SH-SY5Y (cell line): ENCODE measurements at regions not wholly inside any gene's neighbourhood (a gene's known extent, or its start where the extent isn't known, plus 50 kb on each side); places are given as distances from the start of the nearest gene placed in this dataset.

ENCODE experiments used
- GATA2 ChIP-seq: IDR thresholded peaks from 2 replicates; pipeline ENCODE4 v1.6.1; 2011; ENCODE audit warnings: mild to moderate bottlenecking, low read depth, low read length
- GATA3 ChIP-seq: IDR thresholded peaks from 2 replicates; pipeline ENCODE4 v1.6.1; 2011; ENCODE audit warnings: low read depth, mild to moderate bottlenecking, low read length, moderate library complexity

DNA sequence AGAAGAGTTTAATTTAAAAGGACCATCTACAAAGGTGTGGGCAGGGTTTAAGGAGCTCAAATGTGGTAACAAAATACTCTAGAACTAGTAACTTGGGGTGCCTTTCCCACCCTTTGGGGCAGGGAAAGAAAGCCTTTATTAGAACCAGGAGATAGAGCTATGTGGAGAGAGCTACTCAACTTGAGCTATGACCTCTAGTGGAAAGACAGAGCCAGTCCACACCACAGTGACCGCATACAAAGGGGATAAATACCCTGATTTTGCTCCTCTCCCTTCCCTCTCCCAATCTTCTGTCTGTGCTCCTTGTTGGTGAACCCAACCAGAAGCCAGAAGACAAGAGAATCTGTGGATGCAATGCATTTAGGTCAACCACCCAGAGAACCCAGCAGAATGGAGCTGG lies 54.4 kb upstream of the JAK1 start:
- TF ChIP-seq GATA2 (no peak), GATA3 (no peak)

DNA sequence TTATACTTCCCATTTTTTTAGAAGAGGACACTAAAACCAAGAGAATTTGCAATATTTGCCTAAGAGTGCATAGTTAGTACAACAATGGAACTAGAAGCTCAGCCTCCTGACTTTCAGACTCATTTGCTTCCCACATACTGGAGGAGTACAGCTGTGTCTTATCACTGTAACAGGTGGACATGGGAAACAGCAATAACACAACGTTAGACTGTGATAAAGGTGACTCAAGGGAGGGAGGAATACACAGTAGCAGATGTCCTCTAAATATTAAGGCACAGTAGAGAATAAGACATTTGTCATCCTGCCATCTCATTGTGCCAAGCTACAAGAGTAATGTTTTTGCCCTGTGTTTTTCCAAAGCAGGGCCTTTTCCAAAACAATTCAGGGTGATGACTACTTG lies 55.4 kb upstream of the JAK1 start:
- TF ChIP-seq GATA3, result no peak
- no peak for TF ChIP-seq GATA2

DNA sequence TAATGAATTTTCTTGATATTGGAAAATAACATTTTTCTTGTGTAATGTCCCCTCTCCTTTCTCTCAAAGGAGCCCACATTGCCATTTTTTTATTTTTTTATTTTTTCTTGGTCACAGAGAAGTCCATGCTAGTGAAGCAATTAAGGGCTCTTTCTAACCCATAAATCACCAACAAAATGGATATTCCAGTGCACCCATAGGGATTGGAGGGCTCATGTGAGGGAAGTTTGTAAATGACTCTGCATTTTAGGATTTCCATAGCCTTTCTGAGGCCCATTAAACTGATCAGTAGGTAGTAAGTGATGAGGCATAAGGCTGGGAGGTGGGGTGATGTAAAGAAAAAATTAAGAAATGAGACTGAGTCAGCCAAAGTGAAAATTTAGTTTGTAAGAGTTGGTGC lies 55.9 kb upstream of the JAK1 start:
- no peak for TF ChIP-seq GATA2
- TF ChIP-seq GATA3, result no peak

DNA sequence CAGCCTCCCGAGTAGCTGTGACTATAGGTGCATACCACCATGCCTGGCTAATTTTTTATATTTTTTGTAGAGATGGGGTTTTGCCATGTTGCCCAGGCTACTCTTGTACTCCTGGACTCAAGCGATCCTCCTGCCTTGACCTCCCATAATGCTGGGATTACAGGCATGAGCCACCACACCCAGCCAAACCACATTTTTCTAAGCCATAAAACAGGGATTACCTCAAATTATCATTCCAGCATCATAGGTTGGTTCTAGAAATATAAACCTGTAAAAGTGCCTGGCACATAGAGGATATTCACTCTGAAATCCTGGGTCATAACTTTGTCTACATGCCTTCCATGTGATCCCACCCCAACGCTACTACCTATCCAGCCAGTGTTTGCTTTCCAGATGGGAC lies 59.4 kb upstream of the JAK1 start:
- TF ChIP-seq GATA2 (no peak), GATA3 (no peak)

DNA sequence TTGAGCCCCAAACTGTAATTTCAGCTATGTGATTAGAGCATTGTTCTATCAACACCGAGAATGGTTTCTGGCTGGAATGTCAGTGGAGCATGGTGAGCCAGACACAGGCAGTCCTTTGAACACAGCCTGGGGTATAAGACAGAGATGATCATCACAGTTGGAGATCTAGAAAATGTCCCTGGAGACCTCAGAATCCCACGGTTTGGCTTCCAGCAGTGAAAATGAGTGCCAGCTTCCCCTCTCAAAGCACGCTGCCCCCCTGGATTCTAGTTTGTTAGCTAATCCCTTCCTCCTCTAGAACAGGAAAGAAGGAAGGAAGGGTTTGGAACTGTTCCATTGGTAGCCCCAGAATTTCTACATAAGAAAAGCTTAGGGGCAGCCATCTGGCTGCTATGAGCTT lies 59.9 kb upstream of the JAK1 start:
- TF ChIP-seq GATA2 (no peak), GATA3 (no peak)

DNA sequence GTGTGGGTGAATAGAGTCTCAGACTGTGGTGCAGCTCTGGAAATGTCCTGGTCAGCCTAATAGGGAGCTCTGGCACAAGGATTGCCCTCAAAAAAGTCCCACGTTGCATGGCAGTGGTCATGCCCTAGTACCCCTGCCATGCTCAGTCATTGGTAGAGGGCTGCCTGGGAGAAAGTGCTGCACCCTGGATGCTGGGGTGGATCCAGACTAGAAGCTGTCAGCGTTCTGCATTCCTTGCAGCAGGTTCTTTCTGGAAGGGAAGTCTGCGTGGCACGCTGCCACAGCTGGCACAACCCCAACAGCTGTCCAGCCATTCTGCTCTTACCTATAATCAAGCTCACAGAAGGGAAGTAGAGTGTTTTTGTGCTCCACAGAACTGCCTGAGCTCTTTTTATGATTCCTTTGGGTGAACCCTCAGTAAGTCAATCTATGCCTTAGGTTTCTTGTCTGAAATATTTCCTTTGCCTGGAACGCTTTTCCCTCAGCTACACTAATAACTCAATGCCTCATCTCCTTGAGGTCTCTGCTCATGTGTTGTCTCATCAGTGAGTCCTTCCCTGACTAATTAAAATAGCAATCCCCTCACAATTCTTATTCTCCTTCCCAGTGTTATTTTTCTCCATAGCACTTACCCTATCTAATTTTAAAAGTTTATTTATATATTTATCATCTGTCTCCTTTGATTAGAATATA lies 61.5 kb upstream of the JAK1 start:
- TF ChIP-seq GATA3 (no peak), GATA2 (no peak)

DNA sequence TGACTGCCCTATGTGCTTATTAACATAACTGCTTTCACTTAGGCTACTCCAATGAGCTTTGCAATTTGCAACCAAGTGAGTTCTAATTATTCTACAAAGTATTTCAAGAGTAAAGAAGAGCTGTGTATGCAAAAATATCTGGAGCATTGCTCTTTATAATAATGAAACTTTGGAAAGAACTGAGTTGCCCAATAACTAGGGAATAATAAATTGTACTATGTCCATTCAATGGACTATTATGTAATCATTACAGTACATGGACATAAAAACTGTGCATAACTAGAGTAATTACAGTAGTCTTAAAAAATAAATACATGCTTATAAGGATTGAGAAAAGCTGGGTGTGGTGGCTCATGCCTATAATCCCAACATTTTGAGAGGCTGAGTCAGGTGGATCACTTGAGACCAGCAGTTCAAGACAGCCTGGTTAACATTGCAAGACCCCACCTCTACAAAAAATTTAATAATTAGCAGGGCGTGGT lies 70.3 kb upstream of the JAK1 start:
- no peak for TF ChIP-seq GATA3
- TF ChIP-seq GATA2, result no peak

DNA sequence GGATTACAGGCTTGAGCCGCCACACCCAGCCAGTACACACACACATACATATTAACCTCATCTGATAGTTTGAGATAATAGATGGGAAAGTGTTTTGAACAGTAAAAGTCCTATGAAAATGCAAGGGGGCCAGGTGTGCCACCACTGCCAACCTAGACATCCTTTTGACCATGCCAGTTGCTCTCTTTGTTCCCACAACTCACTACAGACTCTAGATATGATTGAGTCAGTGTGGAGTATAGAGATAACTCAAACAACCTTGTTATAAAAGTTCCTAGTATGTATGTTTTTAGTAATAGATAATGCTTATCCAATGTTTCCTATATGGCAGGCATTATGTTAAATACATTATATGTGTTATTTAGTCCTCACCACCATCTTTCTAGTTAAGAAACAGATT lies 72.7 kb upstream of the JAK1 start:
- no peak for TF ChIP-seq GATA3
- TF ChIP-seq GATA2, result no peak

DNA sequence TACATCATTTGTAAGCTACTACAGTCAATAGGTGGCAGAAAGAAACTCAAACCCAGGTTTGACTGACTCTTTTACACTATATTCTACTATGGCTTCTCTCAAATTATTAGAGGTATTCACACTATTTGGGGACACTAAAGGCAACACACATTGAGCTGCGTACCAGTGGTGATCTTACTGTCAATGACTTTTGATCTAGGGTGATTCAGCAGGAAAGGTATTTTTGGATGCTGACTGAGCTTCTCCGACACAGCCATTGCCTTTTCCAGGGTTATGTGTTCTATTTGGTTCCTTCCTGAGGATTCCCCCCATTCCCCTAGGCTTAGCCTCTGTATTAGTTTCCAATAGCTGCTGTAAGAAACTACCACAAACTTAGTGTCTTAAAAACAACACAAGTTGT lies 73.2 kb upstream of the JAK1 start:
- TF ChIP-seq GATA2, result no peak
- no peak for TF ChIP-seq GATA3

DNA sequence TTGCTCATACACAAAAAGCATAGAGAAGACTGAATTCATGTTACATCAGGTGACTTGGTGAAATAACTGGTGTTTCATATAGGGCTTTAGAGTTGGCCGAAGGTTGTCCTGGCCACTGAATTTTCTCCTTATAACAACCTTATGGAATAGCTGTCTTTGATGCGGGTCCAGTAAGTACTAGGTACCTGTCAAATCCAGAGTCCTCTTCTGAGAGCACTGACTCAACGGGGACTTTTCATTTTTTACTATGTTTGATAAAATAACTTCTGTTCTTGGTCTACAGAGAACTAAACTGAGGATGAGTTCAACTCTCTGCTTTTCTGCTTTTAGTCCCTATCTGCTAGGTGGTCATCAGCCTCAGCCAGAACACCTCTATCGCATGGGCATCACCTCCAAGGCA lies 76.1 kb upstream of the JAK1 start:
- no peak for TF ChIP-seq GATA3
- no peak for TF ChIP-seq GATA2

DNA sequence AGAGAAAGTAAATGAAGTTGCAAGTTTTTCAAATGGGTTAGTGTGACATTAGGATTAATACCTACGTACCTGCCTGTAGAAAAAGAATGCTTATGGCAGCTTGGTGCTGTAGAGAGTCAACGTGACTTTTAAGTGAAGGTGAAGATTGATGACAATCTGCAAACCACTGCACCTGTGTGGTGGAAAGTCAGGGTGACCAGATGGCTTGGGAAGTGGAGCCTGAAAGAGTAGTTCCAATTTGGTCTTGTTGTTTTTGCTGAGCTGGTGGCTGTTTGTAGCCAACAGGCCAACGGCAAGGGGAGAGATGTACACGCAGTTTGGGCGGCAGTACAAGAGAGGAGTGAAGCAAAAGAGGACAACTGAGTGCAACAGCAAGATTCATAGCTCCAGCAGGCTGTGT lies 78.1 kb upstream of the JAK1 start:
- TF ChIP-seq GATA3 (no peak), GATA2 (no peak)

DNA sequence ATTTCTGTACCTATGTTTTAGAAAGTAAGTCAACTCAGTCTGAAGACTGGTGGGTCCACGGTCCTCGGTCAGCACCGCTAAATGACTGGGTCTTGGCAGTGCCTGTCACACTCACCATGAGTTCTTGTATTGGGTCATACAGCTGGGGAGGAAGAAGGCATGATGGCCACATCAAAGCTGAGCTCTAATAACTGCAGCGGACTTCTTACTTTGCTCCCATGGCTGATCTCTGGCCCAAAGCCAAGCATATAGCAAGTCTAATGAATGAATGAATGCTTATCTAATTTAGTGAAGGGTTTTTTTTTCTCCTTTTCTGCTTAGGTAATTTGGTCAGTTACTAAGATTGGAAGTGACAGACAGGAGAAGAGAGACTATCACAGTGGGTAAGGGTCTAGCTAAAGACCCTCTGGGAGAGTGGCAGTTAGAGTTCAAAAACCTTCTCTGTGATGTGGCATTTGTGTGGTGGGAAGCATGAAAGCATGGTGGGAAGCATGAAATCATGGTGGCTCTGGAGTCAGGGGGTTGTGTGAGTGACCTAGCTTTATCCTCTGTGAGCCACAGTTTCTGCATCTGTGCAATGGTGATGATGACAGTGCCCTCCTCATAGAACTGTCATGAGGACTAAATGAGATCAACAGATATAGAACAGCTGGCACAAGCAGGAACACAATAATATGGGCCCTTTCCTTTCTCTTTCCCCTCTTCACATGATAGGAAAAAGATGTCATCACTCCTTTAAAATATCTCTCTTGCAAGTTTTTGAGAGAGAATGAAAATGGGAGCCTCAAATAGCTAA lies 78.9 kb upstream of the JAK1 start:
- TF ChIP-seq GATA3 (no peak), GATA2 (peak; percentile 16; the same call in 1 of the 2 replicates)

DNA sequence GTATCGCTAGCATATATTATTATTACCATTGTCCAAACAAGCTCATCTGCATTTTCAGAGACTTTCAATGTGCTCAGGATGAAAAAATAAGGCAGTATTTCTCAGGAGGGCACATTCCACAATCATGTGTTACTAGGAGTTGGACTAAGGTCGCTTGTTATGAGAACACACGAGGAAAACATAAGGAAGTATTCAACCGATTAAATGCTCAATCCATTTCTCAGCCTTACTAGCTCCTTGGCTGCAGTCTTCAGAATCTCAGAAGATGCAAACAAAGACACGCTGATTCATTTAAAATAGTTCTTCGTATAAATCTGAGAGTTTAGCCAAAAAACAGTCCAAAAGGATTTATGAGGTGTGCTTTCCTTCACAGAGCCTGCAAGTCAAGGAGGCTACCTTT lies 82.0 kb upstream of the JAK1 start:
- TF ChIP-seq GATA3 (no peak), GATA2 (no peak)

DNA sequence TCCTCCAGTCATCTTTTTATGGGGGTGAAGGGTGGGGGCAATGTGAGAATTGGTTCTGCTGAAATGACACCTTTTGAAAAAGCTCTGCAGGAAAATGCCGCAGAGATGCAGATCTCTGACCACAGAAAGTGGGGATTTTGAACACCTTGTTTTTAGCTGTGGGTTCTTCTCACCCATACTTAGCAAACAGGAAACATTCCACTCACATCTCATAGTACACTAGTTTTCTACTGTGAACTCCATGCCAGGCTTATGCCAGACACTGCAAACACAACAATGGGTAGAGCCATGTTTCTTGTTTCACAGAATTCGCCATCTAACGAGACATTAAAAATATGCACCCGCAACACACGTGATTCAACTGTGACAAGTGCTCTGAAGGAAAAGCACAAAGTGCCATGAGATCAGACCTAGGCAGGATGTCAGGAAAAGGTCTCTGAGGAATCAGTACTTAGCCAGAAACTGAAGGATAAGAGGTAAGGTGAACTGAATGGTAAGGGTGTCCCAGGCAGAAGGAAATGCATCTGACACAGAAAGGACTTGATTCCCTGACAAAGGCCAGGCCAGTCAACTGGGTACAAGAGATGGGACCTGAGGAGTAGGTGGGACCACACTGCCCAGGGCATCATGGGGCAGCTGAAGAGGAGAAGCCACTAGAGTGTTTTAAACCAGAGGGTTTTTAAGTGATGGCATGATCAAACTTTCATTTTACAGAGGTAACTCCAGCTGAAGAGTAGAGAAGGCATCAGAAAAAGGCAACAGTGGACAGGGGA lies 83.8 kb upstream of the JAK1 start:
- TF ChIP-seq GATA2, result no peak
- no peak for TF ChIP-seq GATA3
